DMS114 treated with DMSO at 0.1 percent for 48 hours (cell line): ENCODE measurements at regions not wholly inside any gene's neighbourhood (a gene's known extent, or its start where the extent isn't known, plus 50 kb on each side); places are given as distances from the start of the nearest gene placed in this dataset.
"Not testable (repeated sequence)": the region's sequence is repeated elsewhere in the genome, so short reads cannot be mapped to it uniquely, and the experiment has no call there.

Experiments
- DNase-seq: peaks from one replicate; lab custom pipeline; 2025; ENCODE audit not compliant: unreplicated experiment; lab: John Stamatoyannopoulos, UW

DNA sequence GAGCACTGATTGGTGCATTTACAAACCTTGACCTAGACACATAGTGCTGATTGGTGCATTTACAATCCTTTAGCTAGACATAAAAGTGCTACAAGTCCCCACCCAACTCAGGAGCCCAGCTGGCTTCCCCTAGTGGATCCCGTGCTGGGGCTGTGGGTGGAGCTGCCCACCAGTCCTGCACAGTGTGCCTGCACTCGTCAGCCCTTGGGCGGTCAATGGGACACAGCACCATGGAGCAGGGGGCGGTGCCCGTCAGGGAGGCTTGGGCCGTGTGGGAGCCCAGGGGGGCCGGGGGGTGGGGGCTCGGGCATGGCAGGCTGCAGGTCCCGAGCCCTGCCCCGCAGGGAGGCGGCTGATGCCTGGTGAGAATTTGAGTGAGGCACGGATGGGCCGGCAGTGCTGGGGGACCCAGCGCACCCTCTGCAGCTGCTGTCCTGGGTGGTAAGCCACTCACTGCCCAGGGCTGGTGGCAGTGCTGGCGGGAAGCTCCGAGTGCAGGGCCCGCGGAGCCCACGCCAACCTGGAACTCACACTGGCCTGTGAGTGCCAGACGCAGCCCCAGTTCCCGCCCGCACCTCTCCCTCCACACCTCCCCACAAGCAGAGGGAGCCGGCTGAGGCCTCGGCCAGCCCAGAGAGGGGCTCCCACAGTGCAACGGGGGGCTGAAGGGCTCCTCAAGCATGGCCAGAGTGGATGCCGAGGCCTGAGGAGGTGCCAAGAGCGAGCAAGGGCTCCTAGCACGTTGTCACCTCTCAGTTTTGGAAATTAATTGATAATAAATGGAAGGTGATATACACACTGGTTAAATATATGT, 207.7 kb downstream of the RAP2B start:
- no peak for DNase-seq

DNA sequence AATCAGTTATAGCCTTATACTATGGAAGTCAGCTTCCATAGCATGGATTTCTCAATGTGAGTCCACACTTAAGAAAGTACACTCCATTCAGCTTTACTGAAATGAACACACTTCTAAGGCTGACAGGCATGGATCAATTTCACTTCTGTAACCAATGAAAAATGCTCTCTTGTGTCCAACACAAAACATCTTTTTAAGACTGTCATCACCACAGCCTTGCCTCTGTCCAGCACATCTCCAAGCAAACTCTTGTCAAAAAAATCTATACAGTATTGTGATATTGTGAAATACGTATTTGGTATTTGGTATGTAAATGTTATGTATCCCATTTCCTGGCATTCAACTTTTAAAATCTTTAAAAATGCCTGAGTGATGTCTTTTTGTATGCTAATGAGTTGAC, 208.7 kb downstream of the RAP2B start:
- DNase-seq = no peak

DNA sequence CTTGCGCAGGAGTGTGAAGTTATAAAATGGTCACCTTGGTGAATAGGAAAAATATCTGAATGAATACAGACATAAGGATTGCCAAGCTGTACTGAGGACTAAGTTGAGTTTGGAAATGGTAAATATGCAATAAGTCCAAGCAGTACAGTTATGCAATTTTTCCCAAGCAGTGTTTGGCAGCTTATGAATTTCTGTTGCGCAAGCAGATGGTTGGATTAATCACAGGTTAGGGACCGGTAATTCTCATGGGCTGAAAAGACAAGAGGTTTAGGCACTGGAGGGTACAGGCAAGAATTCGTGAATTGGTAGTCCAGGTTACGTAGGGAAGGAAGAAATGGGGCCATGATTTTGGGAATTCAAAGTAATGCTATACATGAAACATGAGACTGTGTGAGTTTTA, 210.3 kb downstream of the RAP2B start:
- DNase-seq = no peak

- DNase-seq = no peak
Measured at GRCh38 chr3:153373606-153374005, 211.6 kb downstream of the RAP2B start.

DNA sequence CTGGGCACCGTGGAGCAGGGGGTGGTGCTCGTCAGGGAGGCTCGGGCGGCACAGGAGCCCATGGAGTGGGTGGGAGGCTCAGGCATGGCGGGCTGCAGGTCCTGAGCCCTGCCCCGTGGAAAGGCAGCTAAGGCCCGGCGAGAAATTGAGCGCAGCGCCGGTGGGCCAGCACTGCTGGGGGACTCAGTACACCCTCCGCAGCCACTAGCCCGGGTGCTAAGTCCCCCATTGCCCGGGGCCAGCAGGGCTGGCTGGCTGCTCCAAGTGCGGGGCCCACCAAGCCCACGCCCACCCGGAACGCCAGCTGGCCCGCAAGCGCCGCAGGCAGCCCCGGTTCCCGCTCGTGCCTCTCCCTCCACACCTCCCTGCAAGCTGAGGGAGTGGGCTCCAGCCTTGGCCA, 216.3 kb downstream of the RAP2B start:
- DNase-seq = not testable (repeated sequence)

DNA sequence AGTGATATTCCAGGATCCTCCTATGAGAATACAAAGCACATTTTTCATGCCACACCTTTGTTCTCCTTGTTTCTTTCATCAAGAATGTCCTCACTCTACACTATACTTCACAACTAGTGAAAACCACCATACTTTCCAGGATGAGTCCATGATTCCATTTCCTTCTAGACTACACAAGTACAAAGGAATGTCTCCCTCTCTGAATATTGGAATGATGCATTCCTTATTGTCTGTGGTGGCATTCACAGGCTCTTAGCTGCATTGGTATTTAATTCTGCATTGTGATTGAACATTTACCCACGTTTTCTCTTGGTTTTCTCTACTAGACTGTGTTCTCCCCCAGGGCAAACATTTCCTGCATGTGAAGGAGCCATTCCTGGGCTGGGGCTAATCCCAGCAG, 217.5 kb downstream of the RAP2B start:
- no peak for DNase-seq

GRCh38 chr3:153385343-153385742, 223.3 kb downstream of the RAP2B start:
- DNase-seq = no peak

GRCh38 chr3:153392363-153392762, 230.3 kb downstream of the RAP2B start:
- DNase-seq = no peak

- DNase-seq = no peak
Measured at GRCh38 chr3:153394017-153394416, 232.0 kb downstream of the RAP2B start.

GRCh38 chr3:153396581-153396980, 234.6 kb downstream of the RAP2B start:
- DNase-seq = no peak

DNA sequence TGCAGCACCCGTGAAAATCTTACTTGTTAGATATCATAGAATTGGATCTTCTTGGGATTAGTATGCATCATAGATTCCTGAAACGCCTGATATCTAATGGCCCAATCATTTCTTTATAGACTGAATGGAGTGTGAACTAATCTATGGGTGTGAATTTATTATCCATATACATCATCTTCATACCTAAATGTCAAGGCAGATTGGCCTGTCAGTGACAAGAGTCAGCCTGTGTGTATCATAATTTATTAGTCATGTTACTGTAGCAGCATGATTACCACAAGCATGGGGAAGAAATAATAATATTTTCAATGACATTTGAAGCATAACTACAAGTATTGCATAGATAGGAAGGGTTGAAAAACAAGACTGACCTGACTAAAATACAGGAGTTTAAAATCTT, 235.8 kb downstream of the RAP2B start:
- DNase-seq = no peak

DNA sequence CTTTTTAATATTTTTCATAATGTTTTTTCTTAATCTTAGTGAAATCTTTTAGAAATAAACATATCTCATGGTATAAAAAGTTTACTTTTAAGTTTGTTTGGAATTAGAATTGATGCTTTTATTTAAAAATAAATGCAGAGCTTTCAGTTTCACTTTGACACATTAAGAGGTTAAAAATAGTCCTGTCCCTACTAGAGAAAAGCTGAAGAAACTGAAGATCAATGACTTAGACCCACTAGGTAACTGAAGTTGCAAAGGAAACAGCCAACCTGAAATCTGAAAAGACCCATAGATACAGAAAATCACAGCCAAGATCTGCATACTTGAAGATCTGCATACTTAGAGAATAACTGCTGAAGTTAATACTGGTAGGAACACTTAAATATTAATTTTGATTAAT, 237.6 kb downstream of the RAP2B start:
- DNase-seq = no peak

GRCh38 chr3:153400641-153401040, 238.6 kb downstream of the RAP2B start:
- DNase-seq = no peak

DNA sequence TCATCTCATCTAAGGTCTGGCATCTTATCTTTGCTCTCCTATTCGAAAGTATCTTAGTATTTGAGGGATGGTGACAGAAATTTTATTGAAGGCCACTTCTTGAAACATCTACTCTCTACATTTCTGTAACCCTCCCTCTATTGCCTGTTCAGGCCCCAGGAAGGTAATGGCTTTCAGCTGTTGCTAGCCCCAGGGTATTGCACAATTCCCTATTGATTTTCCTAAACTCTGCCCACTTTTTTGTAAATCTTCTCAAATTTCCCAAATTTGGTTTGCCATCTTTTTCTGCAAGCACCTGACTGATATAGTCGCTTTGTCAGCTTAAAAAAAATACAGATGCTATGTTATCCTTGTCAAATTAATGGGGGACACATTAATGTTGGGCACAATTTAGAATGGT, 242.1 kb downstream of the RAP2B start:
- no peak for DNase-seq

GRCh38 chr3:153405320-153405719, 243.3 kb downstream of the RAP2B start:
- DNase-seq = not testable (repeated sequence)

DNA sequence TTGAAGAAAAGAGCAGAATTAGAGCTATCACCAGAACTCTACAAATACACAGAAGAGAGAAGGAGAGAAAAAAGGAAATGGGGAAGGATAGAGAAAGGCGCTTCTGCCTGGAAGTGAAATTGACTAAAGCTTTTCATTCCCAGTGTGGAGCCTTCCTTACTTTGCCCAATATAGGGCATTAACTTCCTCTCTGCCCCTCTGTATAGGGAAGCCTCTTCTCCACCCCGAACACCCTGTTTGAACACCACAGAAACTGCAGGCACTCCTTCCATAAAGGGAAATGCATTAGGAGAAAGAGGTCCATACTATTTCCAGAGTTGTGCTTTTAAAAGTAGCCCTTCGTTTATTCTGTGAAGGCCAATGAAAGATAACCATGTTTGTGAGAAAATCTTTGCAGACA, 248.5 kb downstream of the RAP2B start:
- no peak for DNase-seq

DNA sequence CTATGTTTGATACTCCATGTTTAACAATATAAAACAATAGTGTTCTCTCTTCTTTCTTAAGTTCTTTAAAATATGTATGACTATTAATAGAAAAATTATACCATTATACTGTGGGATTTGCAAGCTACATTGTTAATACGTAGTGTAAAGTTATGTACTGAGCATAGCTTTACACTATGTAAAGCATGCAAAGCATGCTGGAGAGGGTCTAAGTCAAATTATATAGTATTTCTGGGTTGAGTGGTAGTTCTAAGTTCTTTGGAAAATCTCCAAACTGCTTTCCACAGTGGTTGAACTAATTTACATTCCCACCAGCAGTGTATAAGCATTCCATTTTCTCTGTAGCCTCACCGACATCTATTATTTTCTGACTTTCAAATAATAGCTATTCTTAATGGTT, 253.0 kb downstream of the RAP2B start:
- no peak for DNase-seq

DNA sequence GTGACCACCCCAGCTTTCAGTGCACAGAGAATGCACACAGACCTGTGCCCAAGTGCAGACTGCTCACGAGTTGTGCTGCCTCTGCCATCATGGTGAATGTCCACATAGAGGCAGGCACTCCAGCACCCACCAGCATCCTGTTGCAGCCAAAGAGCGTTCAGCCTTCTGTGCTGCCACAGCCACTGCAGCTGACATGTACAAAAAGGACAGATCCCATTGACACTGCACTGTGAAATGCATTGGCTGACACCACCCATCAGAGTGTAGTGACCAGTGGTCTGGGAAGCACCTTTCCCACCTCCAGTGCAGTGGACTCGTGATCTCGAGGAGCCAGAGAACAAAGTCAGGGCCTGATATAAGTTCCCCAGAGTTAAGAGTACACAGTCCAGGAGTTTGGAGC, 260.3 kb downstream of the RAP2B start:
- DNase-seq = no peak

GRCh38 chr3:153423820-153424219, 261.8 kb downstream of the RAP2B start:
- not testable (repeated sequence) for DNase-seq

DNA sequence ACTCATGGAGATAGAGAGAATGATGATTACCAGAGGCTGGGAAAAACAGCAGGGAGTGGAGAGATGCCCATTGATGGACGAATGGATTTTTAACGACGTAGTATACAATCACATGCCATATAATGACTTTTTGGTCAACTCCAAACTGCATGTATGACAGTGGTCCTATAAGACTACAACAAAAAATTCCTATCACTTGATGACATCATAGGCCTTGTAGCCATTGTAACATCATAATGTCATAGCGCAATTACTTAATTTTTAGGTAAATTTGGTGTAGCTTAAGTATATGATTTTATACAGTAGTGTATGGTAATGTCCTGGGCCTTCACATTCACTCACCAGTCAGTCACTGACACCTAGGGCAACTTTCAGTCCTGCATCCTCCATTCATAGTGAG, 264.3 kb downstream of the RAP2B start:
- no peak for DNase-seq

DNA sequence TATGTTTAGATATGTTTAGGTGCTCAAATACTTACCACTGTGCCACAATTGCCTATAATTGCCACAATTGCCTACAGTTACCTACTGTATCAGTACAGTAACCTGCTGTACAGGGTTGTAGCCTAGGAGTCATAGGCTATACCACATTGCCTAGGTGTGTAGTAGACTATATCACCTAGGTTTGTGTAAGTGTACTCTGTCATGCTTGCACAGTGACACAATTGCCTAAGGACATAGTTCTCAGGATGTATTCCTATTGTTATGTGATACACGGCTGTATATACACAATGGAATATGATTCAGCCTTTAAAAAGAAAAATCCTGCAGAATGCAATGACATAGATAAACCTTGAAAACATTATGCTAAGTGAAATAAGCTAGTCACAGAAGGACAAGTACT, 264.8 kb downstream of the RAP2B start:
- no peak for DNase-seq

GRCh38 chr3:153429821-153430220, 267.8 kb downstream of the RAP2B start:
- no peak for DNase-seq

DNA sequence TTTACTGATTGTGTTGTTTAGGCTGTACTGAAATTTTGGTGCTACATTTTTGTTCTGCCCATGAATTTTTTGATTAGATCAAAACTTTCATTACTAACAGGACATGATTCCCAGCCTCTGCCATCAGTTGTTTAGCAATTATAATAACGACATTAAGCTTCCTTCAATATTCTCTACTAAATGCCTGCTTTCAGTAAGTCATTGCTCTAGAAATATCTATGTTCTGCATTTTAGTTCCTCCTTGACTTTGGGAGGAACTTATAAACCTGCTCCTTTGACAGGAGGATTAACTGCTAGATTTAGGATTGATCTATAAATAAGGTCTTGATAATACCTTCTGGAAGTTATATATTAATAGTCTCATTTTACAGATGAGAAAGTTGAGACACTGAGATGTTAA, 269.1 kb downstream of the RAP2B start:
- no peak for DNase-seq
